Liver (tissue), 3 donors: ENCODE measurements at regions not wholly inside any gene's neighbourhood (a gene's known extent, or its start where the extent isn't known, plus 50 kb on each side); places are given as distances from the start of the nearest gene placed in this dataset.

Experiments
- CTCF ChIP-seq: fragments of 150-350 bp; IDR thresholded peaks from 2 replicates; pipeline ENCODE4 v1.5.1; 2017; ENCODE audit warnings: improper control_type of control experiment, low read depth, low read length; ENCODE audit not compliant: missing input control
- GABPA ChIP-seq, 2 donors: IDR thresholded peaks in 1 of 2; conservative IDR thresholded peaks in 1 of 2; 2 replicates each; pipeline ENCODE4 v1.6.1; 2016; ENCODE audit warnings: antibody characterized with exemption in 2 of 2, mild to moderate bottlenecking in 1 of 2, moderate library complexity in 1 of 2
- HNF4A ChIP-seq, 2 donors: conservative IDR thresholded peaks; 2 replicates each; pipeline ENCODE4 v1.6.1; 2016; ENCODE audit warnings: antibody characterized with exemption in 2 of 2, mild to moderate bottlenecking in 2 of 2
- JUND ChIP-seq, 2 donors: IDR thresholded peaks; 2 replicates each; pipeline ENCODE4 v1.6.1; 2016; ENCODE audit warnings: antibody characterized with exemption in 2 of 2
- MAX ChIP-seq: IDR thresholded peaks from 2 replicates; pipeline ENCODE4 v1.6.1; 2016; ENCODE audit warnings: antibody characterized with exemption
- RAD21 ChIP-seq, 2 donors: IDR thresholded peaks; 2 replicates each; pipeline ENCODE4 v1.6.1; 2016; ENCODE audit warnings: antibody characterized with exemption in 2 of 2, mild to moderate bottlenecking in 2 of 2
- REST ChIP-seq: IDR thresholded peaks from 2 replicates; pipeline ENCODE4 v1.6.1; 2016; ENCODE audit warnings: antibody characterized with exemption, mild to moderate bottlenecking
- RXRA ChIP-seq, 2 donors: IDR thresholded peaks; 2 replicates each; pipeline ENCODE4 v1.6.1; 2017 to 2018; ENCODE audit warnings: antibody characterized with exemption in 2 of 2, mild to moderate bottlenecking in 1 of 2
- SP1 ChIP-seq: IDR thresholded peaks from 2 replicates; pipeline ENCODE4 v1.6.1; 2018; ENCODE audit warnings: antibody characterized with exemption, mild to moderate bottlenecking
- TAF1 ChIP-seq: conservative IDR thresholded peaks from 2 replicates; pipeline ENCODE4 v1.6.1; 2016; ENCODE audit warnings: antibody characterized with exemption, mild to moderate bottlenecking
- YY1 ChIP-seq: IDR thresholded peaks from 2 replicates; pipeline ENCODE4 v1.6.1; 2016; ENCODE audit warnings: antibody characterized with exemption, mild to moderate bottlenecking
- ZBTB33 ChIP-seq: IDR thresholded peaks from 2 replicates; pipeline ENCODE4 v1.6.1; 2016; ENCODE audit warnings: antibody characterized with exemption
- TF ChIP-seq, protein P1 (sequence below): IDR thresholded peaks from 2 replicates; pipeline ENCODE4 v1.6.1; 2016; ENCODE audit warnings: antibody characterized with exemption
- donor health status: healthy.
- donor health status: healthy.

- no peak for TF ChIP-seq CTCF
- no peak for TF ChIP-seq REST
- TF ChIP-seq YY1: no peak
- no peak for TF ChIP-seq GABPA (IDR thresholded peaks at IDR 0.05 in 1 of 2, conservative IDR thresholded peaks at IDR 0.05 in 1 of 2)
- no peak for TF ChIP-seq MAX
- TF ChIP-seq RAD21 (IDR thresholded peaks at IDR 0.05): no peak
- TF ChIP-seq ZBTB33: no peak
- TF ChIP-seq, protein P1, sequence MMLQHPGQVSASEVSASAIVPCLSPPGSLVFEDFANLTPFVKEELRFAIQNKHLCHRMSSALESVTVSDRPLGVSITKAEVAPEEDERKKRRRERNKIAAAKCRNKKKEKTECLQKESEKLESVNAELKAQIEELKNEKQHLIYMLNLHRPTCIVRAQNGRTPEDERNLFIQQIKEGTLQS: no peak
- no peak for TF ChIP-seq JUND (IDR thresholded peaks at IDR 0.05)
- no peak for TF ChIP-seq SP1
- TF ChIP-seq TAF1: no peak
- TF ChIP-seq HNF4A (conservative IDR thresholded peaks at IDR 0.05): no peak
- TF ChIP-seq RXRA (IDR thresholded peaks at IDR 0.05): no peak
These were observed 738.1 kb upstream of the GJE1 start for GRCh38 chr6:141394565-141395051.
